A673 (cell line): ENCODE measurements at regions not wholly inside any gene's neighbourhood (a gene's known extent, or its start where the extent isn't known, plus 50 kb on each side); places are given as distances from the start of the nearest gene placed in this dataset.

Experiments
- CTCF ChIP-seq: fragments of 300-800, 200-600 bp; sonication (generic); conservative IDR thresholded peaks from 2 replicates; pipeline ENCODE4 v1.5.1; 2017; ENCODE audit warnings: low read depth, mild to moderate bottlenecking, antibody characterized with exemption, low read length, moderate library complexity, mixed read lengths
- EZH2 ChIP-seq: fragments of 200-600 bp; sonication (generic); IDR thresholded peaks from 2 replicates; pipeline ENCODE4 v1.6.1; 2017; ENCODE audit warnings: borderline replicate concordance, low read depth, mild to moderate bottlenecking, mixed read lengths, antibody characterized with exemption, low read length; ENCODE audit not compliant: poor library complexity, severe bottlenecking

- TF ChIP-seq EZH2 (no peak), CTCF (no peak)
Observed at GRCh38 chr11:81700076-81700475, 1033.6 kb downstream of the FAM181B start.
